Hepatocyte (in vitro differentiated cells): ENCODE measurements at regions not wholly inside any gene's neighbourhood (a gene's known extent, or its start where the extent isn't known, plus 50 kb on each side); places are given as distances from the start of the nearest gene placed in this dataset.

Experiments
- EZH2 ChIP-seq: fragments of 200-600 bp; sonication (generic); IDR thresholded peaks from 2 replicates; pipeline ENCODE4 v1.6.1; 2016; ENCODE audit warnings: antibody characterized with exemption, mild to moderate bottlenecking, borderline replicate concordance
- EZH2phosphoT487 ChIP-seq: fragments of 200-600 bp; sonication (generic); IDR thresholded peaks from one replicate; pipeline ENCODE4 v1.6.1; 2018; ENCODE audit warnings: antibody characterized with exemption, mild to moderate bottlenecking, low read depth, moderate library complexity; ENCODE audit not compliant: unreplicated experiment, severe bottlenecking
- TF ChIP-seq, protein P1 (sequence below): fragments of 200-600 bp; sonication (generic); IDR thresholded peaks from 2 replicates; pipeline ENCODE4 v1.5.1; 2016; ENCODE audit warnings: antibody characterized with exemption, mild to moderate bottlenecking; ENCODE audit not compliant: poor library complexity

DNA sequence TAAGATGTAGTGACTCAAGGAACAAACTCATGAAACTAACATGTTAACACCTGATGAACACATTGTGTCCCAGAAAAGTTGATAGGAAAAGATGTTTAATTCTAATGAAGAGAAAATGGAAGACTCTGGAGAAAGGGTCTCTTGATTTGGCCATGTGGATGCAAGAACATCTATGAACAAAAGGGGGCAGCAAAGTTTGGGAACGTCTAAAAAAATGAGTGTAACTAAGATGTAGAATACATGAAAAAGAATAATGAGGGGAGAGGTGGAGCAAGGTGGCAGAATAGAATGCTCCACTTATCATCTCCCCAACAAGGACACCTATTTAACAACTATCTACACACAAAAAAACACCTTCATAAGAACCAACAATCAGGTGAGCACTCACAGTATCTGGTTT, 805.1 kb downstream of the TNS3 start:
- TF ChIP-seq, protein P1, sequence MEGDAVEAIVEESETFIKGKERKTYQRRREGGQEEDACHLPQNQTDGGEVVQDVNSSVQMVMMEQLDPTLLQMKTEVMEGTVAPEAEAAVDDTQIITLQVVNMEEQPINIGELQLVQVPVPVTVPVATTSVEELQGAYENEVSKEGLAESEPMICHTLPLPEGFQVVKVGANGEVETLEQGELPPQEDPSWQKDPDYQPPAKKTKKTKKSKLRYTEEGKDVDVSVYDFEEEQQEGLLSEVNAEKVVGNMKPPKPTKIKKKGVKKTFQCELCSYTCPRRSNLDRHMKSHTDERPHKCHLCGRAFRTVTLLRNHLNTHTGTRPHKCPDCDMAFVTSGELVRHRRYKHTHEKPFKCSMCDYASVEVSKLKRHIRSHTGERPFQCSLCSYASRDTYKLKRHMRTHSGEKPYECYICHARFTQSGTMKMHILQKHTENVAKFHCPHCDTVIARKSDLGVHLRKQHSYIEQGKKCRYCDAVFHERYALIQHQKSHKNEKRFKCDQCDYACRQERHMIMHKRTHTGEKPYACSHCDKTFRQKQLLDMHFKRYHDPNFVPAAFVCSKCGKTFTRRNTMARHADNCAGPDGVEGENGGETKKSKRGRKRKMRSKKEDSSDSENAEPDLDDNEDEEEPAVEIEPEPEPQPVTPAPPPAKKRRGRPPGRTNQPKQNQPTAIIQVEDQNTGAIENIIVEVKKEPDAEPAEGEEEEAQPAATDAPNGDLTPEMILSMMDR: peak; percentile 30
- TF ChIP-seq EZH2phosphoT487 (no peak), EZH2 (no peak)
